HG03457 (cell line): ENCODE measurements at regions not wholly inside any gene's neighbourhood (a gene's known extent, or its start where the extent isn't known, plus 50 kb on each side); places are given as distances from the start of the nearest gene placed in this dataset.
"Not testable (repeated sequence)": the region's sequence is repeated elsewhere in the genome, so short reads cannot be mapped to it uniquely, and the experiment has no call there.

Experiments
- ATAC-seq: cut with Tn5 transposase; IDR thresholded peaks from one replicate; pipeline ENCODE4 v1.9.1; 2021; ENCODE audit warnings: moderate number of reproducible peaks; ENCODE audit not compliant: unreplicated experiment

DNA sequence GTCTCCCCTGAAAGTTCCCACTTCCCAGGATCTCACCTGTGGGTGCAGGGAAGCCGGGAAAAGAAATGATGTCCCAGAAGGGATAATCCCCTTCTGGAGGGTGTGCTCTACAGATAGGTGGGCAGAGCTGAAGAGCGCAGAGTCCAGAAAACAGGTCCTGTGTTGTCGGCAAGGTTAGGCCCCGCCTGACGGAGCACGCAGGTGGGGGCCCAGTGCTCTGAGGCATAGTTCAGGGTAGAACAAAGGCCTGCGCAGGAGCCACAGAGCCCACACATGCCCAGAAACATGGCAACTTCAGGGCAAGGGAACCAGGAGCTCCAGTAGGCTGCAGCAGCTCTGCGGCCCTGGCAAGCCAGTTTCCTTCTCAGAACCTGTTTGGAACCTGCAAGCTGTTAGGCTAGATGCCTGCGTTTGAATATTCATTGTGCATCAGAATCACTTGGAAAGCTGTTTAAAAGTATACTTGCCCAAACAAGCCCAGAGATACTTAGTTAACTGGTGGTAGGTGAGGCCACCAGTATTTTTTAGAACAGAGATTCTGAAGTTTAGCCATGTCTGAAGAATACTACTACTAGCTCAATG, 386.6 kb downstream of the BUD13 start:
- ATAC-seq, result no peak

DNA sequence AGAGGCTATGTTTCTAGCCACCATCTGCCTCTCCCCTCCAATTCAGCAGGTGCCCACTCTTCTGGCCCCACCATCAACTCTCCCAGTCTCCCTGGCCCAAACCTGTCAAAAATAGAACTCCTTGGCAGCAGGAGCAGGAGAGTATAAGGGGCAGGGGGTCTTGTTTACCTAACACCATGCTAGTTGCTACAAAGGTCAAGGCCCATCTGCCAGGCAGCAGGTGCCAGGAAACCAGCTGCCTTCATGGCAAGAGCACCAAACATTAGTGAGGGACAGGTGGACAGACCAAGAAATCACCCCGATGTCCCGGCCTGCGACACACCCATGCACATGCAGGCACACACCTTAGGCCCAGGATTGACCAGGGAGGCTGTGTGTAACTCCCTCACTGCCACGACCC, 387.9 kb downstream of the BUD13 start:
- ATAC-seq, result no peak

GRCh38 chr11:116384407-116384806, 388.4 kb downstream of the BUD13 start:
- no peak for ATAC-seq

- ATAC-seq, result no peak
Measured at GRCh38 chr11:116379185-116379828, 393.5 kb downstream of the BUD13 start.

DNA sequence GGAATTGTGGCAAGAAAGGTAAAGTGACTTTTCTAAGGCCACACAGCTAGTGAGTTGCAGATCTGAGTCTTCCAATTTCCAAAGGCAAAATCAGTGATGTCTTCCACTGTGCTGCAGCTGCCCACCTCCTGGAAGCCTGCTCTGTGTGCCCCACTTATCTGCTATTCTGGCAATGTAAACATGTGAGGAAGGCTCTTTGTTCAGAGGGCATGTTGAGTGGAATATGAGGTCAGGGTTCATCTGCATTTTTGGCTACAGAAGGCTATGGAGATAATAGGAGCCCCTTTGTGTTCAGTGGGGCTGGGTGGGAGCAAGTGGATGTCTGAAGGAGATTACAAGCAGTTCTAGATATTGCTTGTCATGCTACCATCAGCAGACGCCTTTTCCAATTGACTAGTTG, 396.2 kb downstream of the BUD13 start:
- no peak for ATAC-seq

DNA sequence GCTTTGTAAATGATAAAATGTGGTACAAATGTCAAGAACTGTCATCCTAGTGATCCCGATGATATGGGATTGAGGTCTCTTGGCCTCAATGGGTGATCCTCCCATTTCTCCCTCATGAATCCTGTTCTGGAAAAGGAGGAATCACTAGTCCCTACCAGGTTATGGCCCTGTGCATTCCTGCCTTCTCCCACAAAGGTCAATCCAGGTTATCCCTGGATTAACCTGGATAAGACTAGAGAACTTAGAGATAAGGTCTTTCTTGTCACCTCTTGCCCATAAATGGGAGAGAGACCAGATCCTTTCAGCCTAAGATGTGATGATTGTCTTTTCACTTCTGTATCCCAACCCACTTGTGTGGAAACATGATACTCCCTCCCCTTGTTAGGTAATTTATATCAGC, 396.7 kb downstream of the BUD13 start:
- ATAC-seq, result no peak

DNA sequence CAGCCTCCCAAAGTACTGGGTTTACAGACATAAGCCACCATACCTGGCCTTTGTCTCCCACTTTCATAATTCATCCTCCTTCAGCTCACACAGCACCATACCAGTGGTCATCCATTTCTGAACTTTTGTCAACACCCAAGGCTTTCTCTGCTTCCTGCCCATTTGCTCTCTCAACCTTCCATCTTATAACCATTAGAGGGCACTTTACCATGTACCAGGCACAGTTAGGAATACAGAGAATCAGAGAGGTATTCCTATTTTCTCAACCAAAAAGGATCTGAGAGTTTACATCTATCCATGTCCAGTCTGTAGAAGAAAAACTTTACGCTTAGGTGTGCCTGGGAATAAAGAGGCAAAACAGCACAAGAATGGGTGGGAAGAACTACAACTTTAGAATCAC, 397.6 kb downstream of the BUD13 start:
- no peak for ATAC-seq

- ATAC-seq, result no peak
Measured at GRCh38 chr11:116374085-116374484, 398.7 kb downstream of the BUD13 start.

DNA sequence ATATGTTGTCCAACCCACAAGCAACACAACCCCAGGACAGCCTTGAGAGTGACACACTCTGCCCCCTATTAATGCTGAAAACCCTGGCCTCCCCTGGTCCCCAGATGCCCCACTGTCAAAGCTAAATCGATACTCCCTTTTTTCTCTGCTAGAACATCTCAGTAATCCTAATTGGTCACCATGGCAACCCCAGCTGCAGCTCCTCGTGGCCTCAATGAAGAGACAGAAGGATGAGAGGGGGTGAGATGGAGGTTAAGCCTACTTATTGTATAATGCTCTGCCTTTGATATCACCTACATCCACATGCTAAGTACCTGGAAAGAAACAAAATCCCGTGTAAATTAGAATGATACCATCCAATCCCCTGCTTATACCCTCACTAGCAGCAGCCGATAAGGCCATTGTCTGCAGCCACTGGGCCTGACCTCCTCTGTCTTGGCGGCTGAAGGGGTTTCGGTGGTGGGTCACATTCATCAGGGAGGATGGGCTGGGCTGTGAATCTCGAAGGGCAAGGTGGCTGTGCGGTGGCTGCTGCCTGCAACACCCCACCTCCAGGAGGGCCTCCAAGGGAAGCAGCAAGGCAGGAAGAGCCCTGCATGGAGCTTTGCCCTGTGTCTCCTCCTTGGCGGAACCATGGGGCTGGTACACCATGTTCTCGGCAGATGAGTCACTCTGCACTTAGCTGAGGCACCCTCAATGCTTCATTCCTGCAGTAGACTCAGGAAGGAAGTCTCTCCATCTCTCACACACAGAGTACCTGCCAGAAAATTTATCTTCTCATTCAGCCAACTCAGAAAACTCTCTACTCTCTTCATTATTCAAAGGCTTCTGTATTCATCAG, 399.5 kb downstream of the BUD13 start:
- ATAC-seq, result no peak

DNA sequence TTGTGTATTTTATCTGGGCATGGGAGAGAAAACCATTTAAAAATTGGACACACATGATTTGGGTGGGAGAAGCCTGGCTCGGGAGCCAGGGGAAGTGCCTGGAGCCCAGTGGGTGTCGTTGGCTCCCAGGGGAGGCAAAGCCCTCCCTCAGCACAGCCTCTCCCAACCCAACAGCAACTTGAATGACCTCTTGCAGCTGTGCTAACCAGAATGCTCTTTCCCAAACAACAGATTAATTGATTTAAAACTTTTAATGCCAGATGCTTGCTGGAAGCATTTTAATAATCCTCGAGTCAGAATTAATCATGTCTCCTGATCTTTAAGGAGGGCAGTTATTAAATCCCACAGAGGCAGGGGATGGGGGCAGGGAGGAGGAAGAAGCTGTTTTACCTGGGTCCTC, 401.6 kb downstream of the BUD13 start:
- ATAC-seq, result no peak

DNA sequence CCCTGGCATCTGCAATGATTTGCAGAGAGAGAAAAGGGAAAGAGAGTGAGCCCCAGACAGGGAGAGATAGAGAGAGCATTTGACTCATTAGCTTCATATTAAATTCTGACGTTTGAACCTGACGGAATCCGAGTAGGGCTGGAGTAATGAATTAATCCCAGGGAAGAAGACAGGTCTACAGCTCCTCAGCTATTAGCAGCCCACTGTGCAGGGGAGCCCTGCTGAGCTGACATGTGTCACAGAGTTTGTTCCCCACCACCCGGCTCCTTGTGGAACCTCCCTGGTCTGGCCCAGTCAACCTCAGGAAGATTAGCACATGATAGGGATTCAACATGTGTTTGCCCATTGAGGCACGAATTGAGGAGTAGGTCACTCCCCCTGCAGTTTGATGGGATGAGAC, 404.0 kb downstream of the BUD13 start:
- ATAC-seq, result no peak

GRCh38 chr11:116366980-116367645, 405.7 kb downstream of the BUD13 start:
- no peak for ATAC-seq

- no peak for ATAC-seq
Measured at GRCh38 chr11:116366451-116366850, 406.3 kb downstream of the BUD13 start.

GRCh38 chr11:116364925-116365324, 407.9 kb downstream of the BUD13 start:
- ATAC-seq, result not testable (repeated sequence)

GRCh38 chr11:116364348-116364747, 408.4 kb downstream of the BUD13 start:
- no peak for ATAC-seq

DNA sequence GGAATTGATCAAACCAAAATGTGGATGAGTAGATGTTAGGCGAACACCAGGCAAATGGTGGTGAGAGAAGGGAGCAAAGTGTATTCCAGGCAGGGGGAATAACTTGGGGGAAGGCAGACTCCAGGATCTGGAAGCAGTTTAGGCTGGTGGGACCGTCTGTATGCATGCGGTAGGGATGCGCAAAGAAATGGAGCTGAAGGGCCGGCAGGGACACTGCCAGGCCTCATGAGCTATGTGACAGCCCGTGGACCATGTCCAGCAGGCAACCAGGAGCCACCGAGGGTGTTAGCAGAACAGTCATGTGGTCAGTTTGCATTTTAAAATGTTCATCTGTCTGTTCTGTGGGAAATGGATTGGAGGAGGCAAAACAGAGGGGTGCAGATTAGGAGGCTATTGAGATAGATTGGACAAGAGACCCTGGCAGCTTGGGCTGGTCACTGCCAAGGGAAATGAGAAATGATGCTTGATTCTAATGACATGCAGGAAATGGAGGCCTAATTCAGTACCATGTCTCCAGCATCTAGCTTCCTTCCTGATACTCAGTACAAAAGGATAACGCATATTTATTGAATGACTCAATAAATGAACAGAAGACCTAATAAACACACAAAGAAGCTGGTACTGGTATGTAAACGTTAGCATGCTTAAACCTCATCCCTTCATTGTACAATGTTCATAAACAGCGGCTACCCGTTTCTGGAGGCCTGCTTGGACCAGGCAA, 412.4 kb downstream of the BUD13 start:
- no peak for ATAC-seq

DNA sequence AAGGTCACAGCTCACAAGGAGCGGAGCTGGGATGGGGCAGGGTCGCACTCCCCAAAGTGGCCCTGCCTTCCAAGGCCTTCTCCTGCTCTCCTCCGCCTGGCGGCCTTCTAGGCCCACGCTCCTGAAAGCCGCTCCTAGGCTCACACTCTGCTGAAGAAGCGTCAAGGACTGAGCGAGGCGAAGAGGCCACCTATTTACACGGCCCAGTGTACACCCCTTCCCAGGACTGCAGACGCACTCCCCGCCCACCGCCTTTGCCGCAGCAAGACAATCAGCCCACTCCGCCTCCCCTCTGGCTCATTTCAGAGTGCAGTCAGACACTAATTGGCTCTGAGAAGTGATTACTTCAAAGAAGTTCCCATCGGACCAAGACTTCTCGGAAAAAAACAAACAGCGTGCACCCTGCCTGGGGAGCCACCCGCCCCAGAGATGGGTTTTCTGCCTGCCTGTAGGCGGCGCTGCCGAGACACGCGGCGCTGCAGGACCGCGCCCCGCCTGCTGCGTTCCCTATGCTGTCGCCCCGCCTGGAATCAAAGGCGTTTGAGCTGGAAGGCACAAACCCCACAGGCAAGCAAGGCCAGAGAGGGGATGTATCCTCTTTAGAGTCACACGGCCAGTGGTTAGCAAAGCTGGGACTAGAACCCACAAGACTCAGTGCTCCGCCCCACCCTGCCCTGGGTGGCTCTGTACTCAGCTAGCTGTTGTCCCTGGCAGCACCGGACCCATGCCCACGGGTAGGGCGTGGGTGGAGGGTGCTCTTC, 414.8 kb downstream of the BUD13 start:
- no peak for ATAC-seq

DNA sequence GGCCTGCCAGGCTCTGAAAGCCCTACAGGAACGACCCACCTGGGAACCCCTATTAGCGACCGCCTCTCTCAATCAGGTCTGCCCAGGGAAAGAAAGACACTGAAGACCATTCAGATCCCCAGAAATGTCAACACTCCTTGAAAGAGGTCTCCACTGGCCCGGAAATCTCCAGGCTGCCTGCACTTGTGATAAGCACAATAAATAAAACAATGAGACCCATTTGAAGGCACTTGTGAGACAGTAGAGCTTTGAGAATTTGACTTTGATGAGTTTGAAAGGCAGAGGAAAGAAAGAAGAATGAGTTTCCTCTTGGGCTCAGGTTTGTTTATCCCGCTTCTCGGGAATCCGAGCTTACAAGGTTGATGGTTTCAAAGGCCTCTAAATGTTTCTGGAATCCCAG, 416.3 kb downstream of the BUD13 start:
- ATAC-seq, result no peak

DNA sequence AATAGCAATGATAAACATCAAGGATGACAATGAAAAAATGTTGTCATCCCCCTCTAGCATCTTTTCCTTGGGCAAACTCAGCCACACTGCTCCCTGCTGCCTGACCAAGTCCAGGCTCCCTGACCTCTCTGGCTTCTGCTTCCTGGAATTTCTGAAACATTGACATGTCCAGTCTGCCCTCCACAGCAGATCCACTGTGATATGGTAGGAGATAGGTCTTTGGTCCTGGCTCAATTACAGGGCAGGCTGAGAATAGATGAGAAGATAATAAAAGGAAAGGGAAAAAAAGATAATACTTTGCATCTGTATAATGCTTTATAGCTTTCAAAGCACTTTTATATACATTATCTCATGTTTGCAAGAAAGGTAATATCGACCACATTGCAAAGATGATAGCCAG, 417.7 kb downstream of the BUD13 start:
- ATAC-seq, result no peak

GRCh38 chr11:116353589-116353988, 419.2 kb downstream of the BUD13 start:
- ATAC-seq, result no peak
